K562 (cell line): ENCODE measurements at regions not wholly inside any gene's neighbourhood (a gene's known extent, or its start where the extent isn't known, plus 50 kb on each side); places are given as distances from the start of the nearest gene placed in this dataset.

Experiments
- CEBPG ChIP-seq, 3 experiments: fragments of 200-800 bp in 1 of 3; sonication (Bioruptor generic) in 1 of 3; sonication (generic) in 1 of 3; formaldehyde crosslinking in 1 of 3; IDR thresholded peaks in 2 of 3; conservative IDR thresholded peaks in 1 of 3; 2 replicates each; pipeline versions ENCODE4 v1.6.1 to v1.8.0; 2016 to 2022; ENCODE audit warnings: missing compliant biosample characterization in 2 of 3, missing genetic modification characterization in 2 of 3, mild to moderate bottlenecking in 1 of 3, missing genetic modification reagents in 1 of 3
- MBD1 ChIP-seq: fragments of 250-450 bp; sonication (Bioruptor Pico); IDR thresholded peaks from 2 replicates; pipeline ENCODE4 v1.8.0; 2022; ENCODE audit warnings: inconsistent platforms
- MECOM ChIP-seq: fragments of 250-450 bp; sonication (Bioruptor Pico); IDR thresholded peaks from 2 replicates; pipeline ENCODE4 v1.8.0; 2022; ENCODE audit warnings: inconsistent platforms
- TRIM25 ChIP-seq: fragments of 450-650 bp; IDR thresholded peaks from 2 replicates; pipeline ENCODE4 v1.7.0; 2016; ENCODE audit warnings: borderline replicate concordance
- ZNF707 ChIP-seq: fragments of 250-450 bp; sonication (Bioruptor Pico); conservative IDR thresholded peaks from 2 replicates; pipeline ENCODE4 v1.8.0; 2022; ENCODE audit warnings: inconsistent platforms, mild to moderate bottlenecking, moderate library complexity
- ZNF785 ChIP-seq: fragments of 250-450 bp; sonication (Bioruptor Pico); IDR thresholded peaks from 2 replicates; pipeline ENCODE4 v1.4.0; 2020; ENCODE audit warnings: mild to moderate bottlenecking

- TF ChIP-seq MBD1 (peak; percentile 81; the same call in 1 of the 2 replicates), ZNF707 (CRISPR knock-in tag) (0 out of 2 replicates have a peak, but pooled peaks have one; percentile 2), CEBPG (CRISPR knock-in tag; IDR thresholded peaks at IDR 0.05) (no peak), CEBPG (tag; conservative IDR thresholded peaks at IDR 0.05 in 1 of 2, IDR thresholded peaks at IDR 0.05 in 1 of 2) (0 out of 4 replicates have a peak, but pooled peaks of 1 of the 2 experiments have one; percentile 16), TRIM25 (no peak), MECOM (CRISPR knock-in tag) (peak; percentile 54; the same call in 1 of the 2 replicates), ZNF785 (CRISPR knock-in tag) (peak; percentile 22; the same call in 1 of the 2 replicates)
Measured at GRCh38 chr22:22113701-22114100, 130.9 kb upstream of the VPREB1 start (continued).
